Nephron progenitor cell (in vitro differentiated cells): ENCODE measurements at regions not wholly inside any gene's neighbourhood (a gene's known extent, or its start where the extent isn't known, plus 50 kb on each side); places are given as distances from the start of the nearest gene placed in this dataset.

Experiments
- DNase-seq: peaks from one replicate; pipeline ENCODE4 v3.0.0; 2021
- H3K27ac Mint-ChIP-seq: 2 replicates; pipeline ENCODE4 v1.8.0; 2021; ENCODE audit warnings: mild to moderate bottlenecking, moderate library complexity, mixed read lengths
- H3K27me3 Mint-ChIP-seq: 2 replicates; pipeline ENCODE4 v1.8.0; 2021; ENCODE audit warnings: mild to moderate bottlenecking, low read depth, mixed read lengths; ENCODE audit not compliant: poor library complexity
- H3K36me3 Mint-ChIP-seq: 2 replicates; pipeline ENCODE4 v1.8.0; 2021; ENCODE audit warnings: low read depth, mixed read lengths
- H3K4me1 Mint-ChIP-seq: 2 replicates; pipeline ENCODE4 v1.8.0; 2021; ENCODE audit warnings: mixed read lengths
- H3K4me3 Mint-ChIP-seq: 2 replicates; pipeline ENCODE4 v1.8.0; 2021; ENCODE audit warnings: mild to moderate bottlenecking, moderate library complexity, mixed read lengths
- H3K9me3 Mint-ChIP-seq: 2 replicates; pipeline ENCODE4 v1.8.0; 2021; ENCODE audit warnings: mild to moderate bottlenecking, moderate library complexity, mixed read lengths
- CTCF ChIP-seq: fragments of 200-600 bp; sonication (generic); IDR thresholded peaks from 2 replicates; pipeline ENCODE4 v1.5.0; 2021; ENCODE audit warnings: antibody characterized with exemption

GRCh38 chr2:114044985-114045384, 155.1 kb downstream of the ACTR3 start:
- DNase-seq, result no peak
- no peak overlapping the region for H3K4me3 Mint-ChIP-seq
- no peaks in the 10 kb centered on the region for H3K4me1 Mint-ChIP-seq
- H3K27me3 Mint-ChIP-seq, result no peaks in the 10 kb centered on the region
- H3K27ac Mint-ChIP-seq, result no peak overlapping the region
- no peaks in the 10 kb centered on the region for H3K36me3 Mint-ChIP-seq
- no peak for TF ChIP-seq CTCF
- H3K9me3 Mint-ChIP-seq, result no peaks in the 10 kb centered on the region

- no peak for TF ChIP-seq CTCF
- Mint-ChIP-seq H3K27me3 (no peaks in the 10 kb centered on the region), H3K4me3 (no peak overlapping the region), H3K27ac (no peak overlapping the region), H3K36me3 (no peaks in the 10 kb centered on the region), H3K9me3 (no peaks in the 10 kb centered on the region), H3K4me1 (no peaks in the 10 kb centered on the region)
- no peak for DNase-seq
Measured at GRCh38 chr2:114046373-114046772, 156.5 kb downstream of the ACTR3 start.

- Mint-ChIP-seq H3K9me3 (no peaks in the 10 kb centered on the region), H3K36me3 (no peaks in the 10 kb centered on the region), H3K4me1 (no peaks in the 10 kb centered on the region), H3K4me3 (no peak overlapping the region), H3K27ac (no peak overlapping the region), H3K27me3 (no peaks in the 10 kb centered on the region)
- DNase-seq, result no peak
- no peak for TF ChIP-seq CTCF
Measured at GRCh38 chr2:114046866-114047435, 157.1 kb downstream of the ACTR3 start.

GRCh38 chr2:114049280-114049679, 159.4 kb downstream of the ACTR3 start:
- no peak overlapping the region for H3K4me3 Mint-ChIP-seq
- no peaks in the 10 kb centered on the region for H3K36me3 Mint-ChIP-seq
- H3K4me1 Mint-ChIP-seq, result no peaks in the 10 kb centered on the region
- H3K27ac Mint-ChIP-seq, result no peak overlapping the region
- no peaks in the 10 kb centered on the region for H3K27me3 Mint-ChIP-seq
- no peaks in the 10 kb centered on the region for H3K9me3 Mint-ChIP-seq
- TF ChIP-seq CTCF, result no peak
- DNase-seq, result no peak

DNA sequence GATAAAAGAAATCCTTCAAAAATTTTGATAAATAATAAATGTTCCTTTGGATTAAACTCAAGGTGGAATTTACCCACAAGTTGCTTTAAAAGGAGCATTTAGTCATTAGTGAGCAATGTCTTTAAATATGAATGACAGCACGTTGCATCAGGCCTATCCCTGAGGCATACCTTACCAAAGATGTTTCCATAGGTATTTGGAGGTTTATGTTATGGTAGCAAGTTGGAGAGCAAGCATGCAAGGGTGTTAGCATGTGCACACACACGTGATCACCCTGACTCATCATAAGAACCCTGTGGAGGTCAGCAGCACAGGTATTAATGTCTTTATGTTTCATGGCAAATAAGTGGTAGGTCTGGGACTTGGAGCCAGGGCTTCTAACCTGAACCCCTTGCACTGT, 159.9 kb downstream of the ACTR3 start:
- no peaks in the 10 kb centered on the region for H3K9me3 Mint-ChIP-seq
- H3K36me3 Mint-ChIP-seq, result no peaks in the 10 kb centered on the region
- no peaks in the 10 kb centered on the region for H3K27me3 Mint-ChIP-seq
- no peak for TF ChIP-seq CTCF
- no peak overlapping the region for H3K4me3 Mint-ChIP-seq
- H3K27ac Mint-ChIP-seq, result no peak overlapping the region
- DNase-seq, result no peak
- H3K4me1 Mint-ChIP-seq, result no peaks in the 10 kb centered on the region

DNA sequence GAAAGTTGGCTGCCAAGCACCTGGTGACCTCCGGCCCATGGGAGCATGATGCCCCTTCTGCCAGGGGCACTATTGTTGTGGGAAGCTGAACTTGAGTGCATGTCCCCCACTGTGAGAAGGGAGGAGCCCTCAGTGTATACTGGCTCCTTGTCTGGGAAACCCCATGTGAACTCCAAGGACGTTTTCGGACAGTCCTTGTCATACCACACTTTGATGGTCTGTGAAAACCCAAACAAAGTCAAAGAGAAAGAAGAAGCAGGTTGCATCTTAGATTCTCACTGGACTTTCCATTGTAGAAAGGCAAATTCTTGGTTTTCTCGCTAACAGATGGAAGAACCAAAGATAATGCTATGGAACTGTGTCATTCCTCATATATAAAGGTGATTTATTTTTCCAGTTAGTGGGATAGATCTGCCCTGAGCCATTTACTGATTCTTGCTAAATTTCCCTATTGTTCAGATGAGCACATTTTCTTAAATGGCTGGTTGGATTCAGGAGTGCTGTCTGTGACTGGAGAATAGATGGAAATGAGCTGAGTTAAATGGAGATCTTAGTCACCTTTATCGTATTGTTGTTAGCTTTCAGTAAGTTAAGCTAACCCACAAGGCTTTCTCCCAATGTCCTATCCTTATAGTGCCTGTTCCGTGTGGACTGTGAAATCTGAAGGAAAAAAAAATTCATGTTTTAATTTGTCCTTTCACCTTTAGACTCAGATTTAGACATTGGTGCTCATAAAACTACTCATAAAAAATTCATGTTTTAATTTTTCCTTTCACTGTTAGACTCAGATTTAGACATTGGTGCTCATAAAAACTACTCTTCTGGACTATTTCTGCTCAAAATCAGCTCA, 166.6 kb downstream of the ACTR3 start:
- peaks cover 6% of the 10 kb centered on the region for H3K27me3 Mint-ChIP-seq
- no peak overlapping the region for H3K27ac Mint-ChIP-seq
- H3K4me3 Mint-ChIP-seq, result no peak overlapping the region
- no peaks in the 10 kb centered on the region for H3K9me3 Mint-ChIP-seq
- no peaks in the 10 kb centered on the region for H3K4me1 Mint-ChIP-seq
- DNase-seq, result no peak
- no peaks in the 10 kb centered on the region for H3K36me3 Mint-ChIP-seq
- no peak for TF ChIP-seq CTCF
